Spleen (tissue), 11 donors: ENCODE measurements at regions not wholly inside any gene's neighbourhood (a gene's known extent, or its start where the extent isn't known, plus 50 kb on each side); places are given as distances from the start of the nearest gene placed in this dataset.

Source experiments
- DNase-seq: peaks from one replicate; pipeline ENCODE4 v3.0.0-alpha.2; 2020
- H3K27ac ChIP-seq, 8 donors: fragments of 200-600 bp; sonication (generic) in 7 of 8; 1 replicate in 4 of 8; 2 replicates in 4 of 8; pipeline versions ENCODE4 v1.5.0 to v1.8.0; 2016 to 2021; ENCODE audit warnings: inconsistent platforms in 4 of 8, mild to moderate bottlenecking in 4 of 8, moderate library complexity in 1 of 8
- H3K27me3 ChIP-seq, 7 donors: fragments of 200-600 bp; sonication (generic) in 6 of 7; replicated peaks in 1 of 7; 1 replicate in 4 of 7; 2 replicates in 3 of 7; pipeline versions ENCODE4 v1.5.0 to v1.8.0; 2016 to 2021; ENCODE audit warnings: inconsistent platforms in 3 of 7, mild to moderate bottlenecking in 1 of 7
- H3K36me3 ChIP-seq, 6 donors: fragments of 200-600 bp; sonication (generic) in 5 of 6; 1 replicate in 4 of 6; 2 replicates in 2 of 6; pipeline versions ENCODE4 v1.5.0 to v1.8.0; 2016 to 2021; ENCODE audit warnings: inconsistent platforms in 2 of 6
- H3K4me1 ChIP-seq, 6 donors: fragments of 200-600 bp; sonication (generic) in 5 of 6; 1 replicate in 3 of 6; 2 replicates in 3 of 6; pipeline versions ENCODE4 v1.5.0 to v1.8.0; 2016 to 2021; ENCODE audit warnings: inconsistent platforms in 3 of 6
- H3K4me3 ChIP-seq, 8 donors: fragments of 200-600 bp; sonication (generic) in 7 of 8; 1 replicate in 4 of 8; 2 replicates in 4 of 8; pipeline versions ENCODE4 v1.5.0 to v1.8.0; 2016 to 2021; ENCODE audit warnings: inconsistent platforms in 4 of 8, mild to moderate bottlenecking in 4 of 8, moderate library complexity in 2 of 8
- H3K9me3 ChIP-seq, 8 donors: fragments of 200-600 bp; sonication (generic) in 7 of 8; 1 replicate in 4 of 8; 2 replicates in 4 of 8; pipeline versions ENCODE4 v1.5.0 to v1.8.0; 2016 to 2021; ENCODE audit warnings: inconsistent platforms in 4 of 8
- CTCF ChIP-seq, 11 experiments: fragments of 200-600 bp in 7 of 11; fragments of 450-650 bp in 4 of 11; sonication (generic) in 4 of 11; IDR thresholded peaks in 8 of 11; conservative IDR thresholded peaks in 3 of 11; 1 replicate in 7 of 11; 2 replicates in 4 of 11; pipeline versions ENCODE4 v1.4.0 to v1.8.0; 2016 to 2021; ENCODE audit warnings: antibody characterized with exemption in 11 of 11, inconsistent platforms in 4 of 11, mild to moderate bottlenecking in 1 of 11
- POLR2A ChIP-seq, 3 donors: fragments of 450-650 bp; IDR thresholded peaks; one replicate each; pipeline ENCODE4 v1.5.1; 2017; ENCODE audit warnings: antibody characterized with exemption in 3 of 3, mild to moderate bottlenecking in 1 of 3
- POLR2AphosphoS5 ChIP-seq, 3 donors: sonication (generic); formaldehyde crosslinking; IDR thresholded peaks; one replicate each; pipeline ENCODE4 v1.5.1; 2017; ENCODE audit warnings: antibody characterized with exemption in 3 of 3
- WGBS, 5 donors: extraction: QIAGEN DNeasy Blood & Tissue Kit in 3 of 5; methylation state at CpG; one replicate each; pipeline versions ENCODE4 v1.1.5 to v1.1.7; 2013 to 2018; 5-methylcytosine and 5-hydroxymethylcytosine counted together
- intact Hi-C: fragments of 100-400 bp; cut with DNase I; formaldehyde crosslinking; loops from one replicate; pipeline ENCODE4 v1.15.0; 2023; ENCODE audit warnings: low total_unique reads
- donor health status: healthy with polysubstance abuse.
- donor health status: DM: no; HTN: no; CAD: no; lungs with moderate emphysema.
- donor health status: DM: no; HTN: no; CAD: no.
- donor health status: Bipolar disorder and iron deficiency.
- donor health status: healthy.
- donor health status: DM: no; HTN: no; CAD: no.
- donor health status: DM: yes; HTN: yes; CAD: no.

DNA sequence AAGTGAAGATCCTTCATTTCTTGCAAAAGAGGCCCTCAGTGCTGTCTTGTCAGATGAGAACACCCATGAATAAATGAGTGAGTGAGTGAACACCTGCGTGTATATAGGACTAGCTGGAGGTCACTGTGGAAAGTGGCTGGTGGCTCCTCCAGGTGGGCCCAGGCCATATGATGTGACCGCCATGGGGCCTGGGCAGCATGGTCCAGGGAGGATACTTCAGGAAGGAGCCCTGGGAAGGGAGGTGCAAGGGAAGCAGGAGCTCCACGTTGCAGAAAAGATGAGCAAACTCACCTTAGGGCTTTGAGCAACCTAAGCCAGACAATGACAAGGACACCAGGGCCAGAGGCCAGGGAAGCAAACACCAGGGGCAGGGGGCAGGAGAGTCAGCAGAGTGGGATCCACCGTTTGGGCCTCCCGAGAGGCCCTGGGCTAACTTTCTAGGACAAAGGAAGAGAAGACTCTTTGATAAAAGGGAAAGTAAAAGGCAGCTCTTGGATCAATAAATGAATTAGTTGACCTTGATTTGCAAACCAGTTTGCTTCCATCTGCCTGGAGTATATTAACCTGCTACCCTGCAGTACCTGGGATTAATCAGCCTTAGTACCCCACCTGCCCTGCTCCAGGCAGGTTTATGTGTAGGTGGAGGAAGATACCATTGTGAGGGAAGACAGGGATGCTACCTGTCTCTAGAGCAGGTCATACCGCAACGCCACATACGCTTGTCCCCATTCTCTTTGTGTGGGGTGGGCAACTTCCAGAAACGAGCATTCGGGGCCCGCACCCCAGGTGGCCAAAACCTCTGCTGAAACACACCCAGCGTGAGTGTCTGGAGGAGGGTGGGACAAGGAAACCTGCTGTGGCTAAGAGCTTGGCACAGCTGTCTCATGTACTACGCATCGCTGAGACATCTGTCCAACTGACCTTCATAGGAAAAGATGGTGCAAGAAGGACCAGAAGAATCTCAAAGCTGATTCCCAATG lies 51.4 kb upstream of the OLFM1 start:
- Histone ChIP-seq H3K27me3 (peaks cover 0 to 44% (median 0%) of the 10 kb centered on the region in 7 donors), H3K27ac (no peak overlapping the region), H3K9me3 (no peaks in the 10 kb centered on the region), H3K4me1 (no peaks in the 10 kb centered on the region), H3K36me3 (no peaks in the 10 kb centered on the region), H3K4me3 (no peak overlapping the region)
- peak; percentile 40 for DNase-seq
- no peak for TF ChIP-seq CTCF (IDR thresholded peaks at IDR 0.05 in 8 of 11, conservative IDR thresholded peaks at IDR 0.05 in 3 of 11)
- intact Hi-C loops = no loop called here
- WGBS, 5 donors = 78 to 92% (median 85%) methylated on average over 13 to 14 of the region's 14 CpGs

DNA sequence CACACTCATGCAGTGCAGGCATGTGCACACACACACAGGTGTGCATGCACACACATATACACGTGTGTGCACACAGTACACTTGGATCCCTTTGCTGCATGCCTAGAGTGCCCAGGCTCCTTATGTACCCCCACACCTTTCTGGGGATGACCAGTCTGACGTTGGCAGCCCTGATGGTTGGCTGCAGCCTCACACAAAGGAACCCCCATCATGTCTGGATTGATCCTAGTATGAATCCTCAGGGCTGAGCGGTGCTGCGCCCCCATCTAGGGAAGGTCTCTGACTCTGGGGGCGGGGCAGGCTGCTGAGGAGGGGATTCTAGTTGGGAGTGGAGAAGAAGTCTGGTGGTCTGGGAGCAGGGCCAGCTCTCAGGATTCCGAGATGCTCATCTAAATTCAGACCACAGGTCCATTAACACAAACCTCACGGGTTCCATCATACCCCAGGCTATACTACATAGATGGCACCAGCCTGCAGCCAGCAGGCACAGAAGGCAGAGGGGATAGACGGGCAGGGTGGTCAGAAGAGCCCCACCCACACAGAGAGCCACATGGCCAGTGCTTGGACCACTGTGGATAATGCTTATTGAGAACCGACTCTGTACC lies 50.5 kb upstream of the OLFM1 start:
- Histone ChIP-seq H3K9me3 (no peaks in the 10 kb centered on the region), H3K27ac (no peak overlapping the region), H3K4me1 (no peaks in the 10 kb centered on the region), H3K27me3 (peaks cover 0 to 43% (median 0%) of the 10 kb centered on the region in 7 donors), H3K4me3 (no peak overlapping the region), H3K36me3 (no peaks in the 10 kb centered on the region)
- DNase-seq = peak; percentile 56
- intact Hi-C loops = no loop called here
- no peak for TF ChIP-seq POLR2A (IDR thresholded peaks at IDR 0.05)
- TF ChIP-seq CTCF (IDR thresholded peaks at IDR 0.05 in 8 of 11, conservative IDR thresholded peaks at IDR 0.05 in 3 of 11) = no peak
- no peak for TF ChIP-seq POLR2AphosphoS5 (IDR thresholded peaks at IDR 0.05)
- 71 to 86% (median 80%) methylated on average over 7 to 9 of the region's 9 CpGs for WGBS, 5 donors

GRCh38 chr9:135037521-135038250 lies 49.8 kb upstream of the OLFM1 start:
- H3K4me3 ChIP-seq = no peak overlapping the region
- H3K27me3 ChIP-seq = peaks cover 0 to 38% (median 0%) of the 10 kb centered on the region in 7 donors
- H3K4me1 ChIP-seq = no peaks in the 10 kb centered on the region
- H3K9me3 ChIP-seq = no peaks in the 10 kb centered on the region
- no peak for TF ChIP-seq POLR2AphosphoS5 (IDR thresholded peaks at IDR 0.05)
- TF ChIP-seq POLR2A (IDR thresholded peaks at IDR 0.05) = no peak
- no peak for TF ChIP-seq CTCF (IDR thresholded peaks at IDR 0.05 in 8 of 11, conservative IDR thresholded peaks at IDR 0.05 in 3 of 11)
- no peak overlapping the region for H3K27ac ChIP-seq
- H3K36me3 ChIP-seq = no peaks in the 10 kb centered on the region
- WGBS, 5 donors = 69 to 83% (median 72%) methylated on average over 17 to 20 of the region's 20 CpGs
- DNase-seq = peak; percentile 39
- intact Hi-C loops = no loop called here
